ENCODE measurements at regions not wholly inside any gene's neighbourhood (a gene's known extent, or its start where the extent isn't known, plus 50 kb on each side); places are given as distances from the start of the nearest gene placed in this dataset.

DNA sequence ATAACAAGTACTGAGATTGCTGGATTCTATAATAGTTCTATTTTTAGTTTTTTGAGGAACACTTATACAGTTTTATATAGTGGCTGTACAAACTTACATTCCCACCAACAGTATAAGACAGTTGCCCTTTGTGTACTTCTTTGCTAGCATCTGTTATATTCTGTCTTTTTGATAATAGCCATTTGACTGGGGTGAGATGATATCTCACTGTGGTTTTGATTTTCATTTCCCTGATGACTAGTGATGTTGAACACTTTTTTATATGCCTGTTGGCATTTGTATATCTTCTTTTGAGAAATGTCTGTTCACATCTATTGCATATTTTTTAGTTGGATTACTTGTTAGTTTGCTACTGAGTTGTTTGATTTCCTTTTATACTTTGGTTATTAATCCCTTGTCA is 204.1 kb upstream of the SMC2 start:
- ATAC-seq, result no peak
- Histone ChIP-seq H3K4me1 (no peaks in the 10 kb centered on the region), H3K9me3 (no peaks in the 10 kb centered on the region), H3K36me3 (no peaks in the 10 kb centered on the region), H3K4me3 (no peak overlapping the region), H3K27me3 (no peaks in the 10 kb centered on the region), H3K27ac (no peak overlapping the region)
- no peak for FAIRE-seq
- TF ChIP-seq, protein P1, sequence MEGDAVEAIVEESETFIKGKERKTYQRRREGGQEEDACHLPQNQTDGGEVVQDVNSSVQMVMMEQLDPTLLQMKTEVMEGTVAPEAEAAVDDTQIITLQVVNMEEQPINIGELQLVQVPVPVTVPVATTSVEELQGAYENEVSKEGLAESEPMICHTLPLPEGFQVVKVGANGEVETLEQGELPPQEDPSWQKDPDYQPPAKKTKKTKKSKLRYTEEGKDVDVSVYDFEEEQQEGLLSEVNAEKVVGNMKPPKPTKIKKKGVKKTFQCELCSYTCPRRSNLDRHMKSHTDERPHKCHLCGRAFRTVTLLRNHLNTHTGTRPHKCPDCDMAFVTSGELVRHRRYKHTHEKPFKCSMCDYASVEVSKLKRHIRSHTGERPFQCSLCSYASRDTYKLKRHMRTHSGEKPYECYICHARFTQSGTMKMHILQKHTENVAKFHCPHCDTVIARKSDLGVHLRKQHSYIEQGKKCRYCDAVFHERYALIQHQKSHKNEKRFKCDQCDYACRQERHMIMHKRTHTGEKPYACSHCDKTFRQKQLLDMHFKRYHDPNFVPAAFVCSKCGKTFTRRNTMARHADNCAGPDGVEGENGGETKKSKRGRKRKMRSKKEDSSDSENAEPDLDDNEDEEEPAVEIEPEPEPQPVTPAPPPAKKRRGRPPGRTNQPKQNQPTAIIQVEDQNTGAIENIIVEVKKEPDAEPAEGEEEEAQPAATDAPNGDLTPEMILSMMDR (IDR thresholded peaks at IDR 0.05), result no peak
- intact Hi-C loops (cut with DNase I), result no loop called here
- no peak for DNase-seq

DNA sequence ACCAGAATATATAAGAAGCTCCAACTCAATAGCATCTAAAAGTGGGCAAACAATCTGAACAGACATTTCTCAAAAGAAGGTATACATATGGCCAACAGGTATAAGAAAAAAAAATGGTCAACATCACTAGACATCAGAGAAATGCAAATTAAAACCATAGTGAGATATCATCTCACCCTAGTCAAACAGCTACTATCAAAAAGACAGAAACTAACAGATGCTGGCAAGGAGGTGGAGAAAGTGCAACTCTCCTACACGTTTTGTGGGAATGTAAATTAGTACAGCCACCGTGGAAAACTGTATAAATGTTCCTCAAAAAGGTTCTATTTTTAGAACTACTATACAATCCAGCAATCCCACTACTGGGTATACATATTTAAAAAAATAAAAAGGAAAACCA is 199.9 kb upstream of the SMC2 start:
- no peaks in the 10 kb centered on the region for H3K9me3 ChIP-seq
- H3K27ac ChIP-seq, result no peak overlapping the region
- TF ChIP-seq, protein P1 (IDR thresholded peaks at IDR 0.05), result no peak
- DNase-seq (no peak), FAIRE-seq (no peak), ATAC-seq (no peak)
- no peaks in the 10 kb centered on the region for H3K4me1 ChIP-seq
- H3K4me3 ChIP-seq, result no peak overlapping the region
- 29 to 39% methylated on average over 2 of the region's 2 CpGs for WGBS, 2 donors
- intact Hi-C loops (cut with DNase I), result no loop called here
- no peaks in the 10 kb centered on the region for H3K36me3 ChIP-seq
- no peaks in the 10 kb centered on the region for H3K27me3 ChIP-seq

DNA sequence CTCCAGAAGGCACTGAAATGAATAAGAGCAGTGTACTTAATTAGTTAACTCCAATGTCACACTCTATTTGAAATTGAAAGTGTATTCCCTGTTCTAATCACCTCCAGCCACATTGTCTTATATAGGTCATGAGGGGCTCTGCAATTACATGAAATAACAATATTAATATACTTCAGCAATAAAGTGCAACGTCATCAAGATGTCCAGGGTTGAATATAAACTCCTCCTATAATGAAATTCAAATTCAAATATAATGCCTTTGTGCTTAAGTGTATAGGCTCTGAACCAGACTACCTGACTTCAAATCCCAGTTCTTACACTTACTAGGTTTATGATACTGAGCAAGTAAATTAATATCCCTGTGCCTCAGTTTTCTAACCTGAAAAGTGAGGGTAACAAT is 195.6 kb upstream of the SMC2 start:
- FAIRE-seq (no peak), DNase-seq (no peak), ATAC-seq (no peak)
- Histone ChIP-seq H3K9me3 (no peaks in the 10 kb centered on the region), H3K4me1 (no peaks in the 10 kb centered on the region), H3K27me3 (no peaks in the 10 kb centered on the region), H3K4me3 (no peak overlapping the region), H3K36me3 (no peaks in the 10 kb centered on the region), H3K27ac (no peak overlapping the region)
- 15 to 19% methylated on average over 1 of the region's 1 CpG for WGBS, 2 donors
- TF ChIP-seq, protein P1 (IDR thresholded peaks at IDR 0.05), result no peak
- intact Hi-C loops (cut with DNase I), result no loop called here

DNA sequence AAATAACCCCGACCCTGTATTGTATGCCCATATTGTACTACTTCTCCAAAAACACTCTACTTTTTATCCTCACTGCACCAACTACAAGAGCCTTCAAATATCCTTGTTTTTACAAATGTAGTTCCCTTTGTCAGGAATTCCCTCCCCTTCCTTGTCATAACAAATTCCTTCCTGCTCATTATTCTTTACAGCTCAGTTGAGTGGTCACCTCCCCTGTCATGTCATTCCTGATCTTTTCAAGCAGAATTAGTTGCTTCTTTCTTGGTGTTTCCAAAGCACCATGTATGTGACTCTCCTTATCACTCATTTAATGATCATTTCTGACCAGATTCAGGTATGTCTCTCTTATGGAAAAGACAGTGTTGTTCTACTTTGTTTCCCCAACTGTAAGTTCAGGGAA is 194.2 kb upstream of the SMC2 start:
- DNase-seq (no peak), FAIRE-seq (no peak), ATAC-seq (no peak)
- no peaks in the 10 kb centered on the region for H3K36me3 ChIP-seq
- H3K27me3 ChIP-seq, result no peaks in the 10 kb centered on the region
- intact Hi-C loops (cut with DNase I), result no loop called here
- TF ChIP-seq, protein P1 (IDR thresholded peaks at IDR 0.05), result no peak
- H3K4me1 ChIP-seq, result no peaks in the 10 kb centered on the region
- 35 to 63% methylated on average over 1 of the region's 1 CpG for WGBS, 2 donors
- no peaks in the 10 kb centered on the region for H3K9me3 ChIP-seq
- no peak overlapping the region for H3K4me3 ChIP-seq
- H3K27ac ChIP-seq, result no peak overlapping the region

DNA sequence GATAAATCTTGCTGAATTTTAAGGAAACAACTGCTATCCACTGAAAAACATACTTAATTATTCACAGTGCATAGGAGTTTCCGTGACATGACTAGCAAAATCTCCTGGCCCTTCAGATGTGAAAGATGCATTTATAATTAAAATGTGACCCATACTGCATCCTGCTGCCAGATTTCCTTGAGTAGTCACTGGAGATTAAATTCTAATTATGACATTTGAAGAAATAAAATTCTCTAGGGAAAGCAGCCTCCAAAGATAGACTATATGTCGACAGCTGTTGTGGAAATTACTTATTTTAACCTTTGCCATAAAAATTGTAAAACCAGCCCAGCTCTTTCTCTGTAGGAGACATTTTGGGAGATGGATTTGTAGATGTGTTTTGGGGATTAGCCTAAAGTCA is 193.6 kb upstream of the SMC2 start:
- no peaks in the 10 kb centered on the region for H3K4me1 ChIP-seq
- 56 to 68% methylated on average over 2 of the region's 2 CpGs for WGBS, 2 donors
- no peaks in the 10 kb centered on the region for H3K9me3 ChIP-seq
- H3K36me3 ChIP-seq, result no peaks in the 10 kb centered on the region
- ATAC-seq, result no peak
- TF ChIP-seq, protein P1 (IDR thresholded peaks at IDR 0.05), result no peak
- DNase-seq, result no peak
- no peak overlapping the region for H3K27ac ChIP-seq
- H3K4me3 ChIP-seq, result no peak overlapping the region
- intact Hi-C loops (cut with DNase I), result no loop called here
- FAIRE-seq, result no peak
- H3K27me3 ChIP-seq, result peaks cover 0 to 1% (median 0%) of the 10 kb centered on the region in 4 donors

Data from pancreas (tissue), 10 donors.